ENCODE measurements at regions not wholly inside any gene's neighbourhood (a gene's known extent, or its start where the extent isn't known, plus 50 kb on each side); places are given as distances from the start of the nearest gene placed in this dataset.
"Not testable (repeated sequence)": the region's sequence is repeated elsewhere in the genome, so short reads cannot be mapped to it uniquely, and the experiment has no call there.

- no peak for DNase-seq (ENCODE audit: low read depth in 2 of 3, low spot score in 2 of 3)
These were observed 608.9 kb upstream of the LCORL start for GRCh38 chr4:18630218-18631110.

- DNase-seq (ENCODE audit: low read depth in 2 of 3, low spot score in 2 of 3): no peak
These were observed 606.0 kb upstream of the LCORL start for GRCh38 chr4:18627447-18628005.

GRCh38 chr4:18626996-18627395 lies 605.4 kb upstream of the LCORL start:
- no peak for DNase-seq (ENCODE audit: low read depth in 2 of 3, low spot score in 2 of 3)

- no peak for DNase-seq (ENCODE audit: low read depth in 2 of 3, low spot score in 2 of 3)
These were observed 604.8 kb upstream of the LCORL start for GRCh38 chr4:18626366-18626765.

- no peak for DNase-seq (ENCODE audit: low read depth in 2 of 3, low spot score in 2 of 3)
These were observed 599.6 kb upstream of the LCORL start for GRCh38 chr4:18621186-18621585.

GRCh38 chr4:18616720-18617119 lies 595.2 kb upstream of the LCORL start:
- DNase-seq (ENCODE audit: low read depth in 2 of 3, low spot score in 2 of 3): no peak

GRCh38 chr4:18611026-18611425 lies 589.5 kb upstream of the LCORL start:
- no peak for DNase-seq (ENCODE audit: low read depth in 2 of 3, low spot score in 2 of 3)

- no peak for DNase-seq (ENCODE audit: low read depth in 2 of 3, low spot score in 2 of 3)
These were observed 587.5 kb upstream of the LCORL start for GRCh38 chr4:18608908-18609533.

- DNase-seq (ENCODE audit: low read depth in 2 of 3, low spot score in 2 of 3): not testable (repeated sequence)
These were observed 581.1 kb upstream of the LCORL start for GRCh38 chr4:18602610-18603009.

GRCh38 chr4:18593297-18594002 lies 571.9 kb upstream of the LCORL start:
- DNase-seq (ENCODE audit: low read depth in 2 of 3, low spot score in 2 of 3): peak in 1 of 3 experiments; percentile 3

- DNase-seq (ENCODE audit: low read depth in 2 of 3, low spot score in 2 of 3): no peak
These were observed 561.3 kb upstream of the LCORL start for GRCh38 chr4:18582841-18583240.

GRCh38 chr4:18578307-18578706 lies 556.8 kb upstream of the LCORL start:
- no peak for DNase-seq (ENCODE audit: low read depth in 2 of 3, low spot score in 2 of 3)

GRCh38 chr4:18572481-18572880 lies 550.9 kb upstream of the LCORL start:
- no peak for DNase-seq (ENCODE audit: low read depth in 2 of 3, low spot score in 2 of 3)

GRCh38 chr4:18571301-18571761 lies 549.8 kb upstream of the LCORL start:
- DNase-seq (ENCODE audit: low read depth in 2 of 3, low spot score in 2 of 3): no peak

- no peak for DNase-seq (ENCODE audit: low read depth in 2 of 3, low spot score in 2 of 3)
These were observed 548.8 kb upstream of the LCORL start for GRCh38 chr4:18570370-18570769.

- no peak for DNase-seq (ENCODE audit: low read depth in 2 of 3, low spot score in 2 of 3)
These were observed 547.0 kb upstream of the LCORL start for GRCh38 chr4:18568600-18568999.

GRCh38 chr4:18566970-18567799 lies 545.6 kb upstream of the LCORL start:
- no peak for DNase-seq (ENCODE audit: low read depth in 2 of 3, low spot score in 2 of 3)

GRCh38 chr4:18559492-18559891 lies 537.9 kb upstream of the LCORL start:
- DNase-seq (ENCODE audit: low read depth in 2 of 3, low spot score in 2 of 3): no peak

- no peak for DNase-seq (ENCODE audit: low read depth in 2 of 3, low spot score in 2 of 3)
These were observed 534.8 kb upstream of the LCORL start for GRCh38 chr4:18556402-18556801.

GRCh38 chr4:18540349-18540748 lies 518.8 kb upstream of the LCORL start:
- DNase-seq (ENCODE audit: low read depth in 2 of 3, low spot score in 2 of 3): no peak

GRCh38 chr4:18538121-18538520 lies 516.6 kb upstream of the LCORL start:
- DNase-seq (ENCODE audit: low read depth in 2 of 3, low spot score in 2 of 3): no peak
